Non-pigmented ciliary epithelial cell (primary cell): ENCODE measurements at regions not wholly inside any gene's neighbourhood (a gene's known extent, or its start where the extent isn't known, plus 50 kb on each side); places are given as distances from the start of the nearest gene placed in this dataset.
"Not testable (repeated sequence)": the region's sequence is repeated elsewhere in the genome, so short reads cannot be mapped to it uniquely, and the experiment has no call there.

Experiments used
- DNase-seq: peaks from one replicate; pipeline ENCODE4 v3.0.0-alpha.2; 2010; ENCODE audit warnings: low read depth

DNA sequence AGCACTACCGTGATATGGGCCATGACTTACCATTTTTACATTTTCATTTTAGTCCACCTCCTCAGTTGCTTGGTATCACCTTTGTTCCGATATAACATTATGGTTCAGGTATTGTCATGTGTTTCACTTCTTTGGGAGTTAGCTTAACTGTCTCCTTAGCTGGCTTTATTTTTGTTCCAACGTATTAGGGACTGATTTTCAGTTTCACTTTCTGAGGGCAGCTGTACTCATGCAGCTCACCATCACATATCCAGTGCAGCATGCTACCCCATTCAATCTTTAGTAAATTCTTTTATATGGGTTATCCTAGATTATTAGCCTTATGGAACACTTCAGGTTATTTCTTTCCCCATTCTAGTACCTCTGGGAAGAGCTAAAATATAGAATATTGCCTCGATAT is 362.2 kb upstream of the IRAK1BP1 start:
- DNase-seq: no peak

DNA sequence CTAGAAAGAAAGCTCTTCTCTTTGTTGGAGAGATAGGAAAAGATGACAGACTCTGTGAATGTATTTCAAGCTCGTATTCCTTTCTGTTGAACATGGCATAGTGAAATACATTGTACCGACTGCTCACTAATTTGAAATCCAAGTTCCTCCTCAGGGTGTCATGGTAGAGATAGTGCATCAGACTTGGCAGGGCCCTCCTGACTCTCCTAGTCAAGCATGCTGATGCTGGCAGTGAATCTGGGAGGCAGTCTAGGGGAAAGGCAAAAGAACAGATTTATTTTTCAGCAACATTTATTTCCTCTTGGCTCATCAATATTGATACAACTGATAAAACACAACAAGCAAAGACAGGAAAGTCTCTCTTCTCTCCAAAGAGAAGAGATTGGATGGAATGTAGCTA is 356.3 kb upstream of the IRAK1BP1 start:
- no peak for DNase-seq

DNA sequence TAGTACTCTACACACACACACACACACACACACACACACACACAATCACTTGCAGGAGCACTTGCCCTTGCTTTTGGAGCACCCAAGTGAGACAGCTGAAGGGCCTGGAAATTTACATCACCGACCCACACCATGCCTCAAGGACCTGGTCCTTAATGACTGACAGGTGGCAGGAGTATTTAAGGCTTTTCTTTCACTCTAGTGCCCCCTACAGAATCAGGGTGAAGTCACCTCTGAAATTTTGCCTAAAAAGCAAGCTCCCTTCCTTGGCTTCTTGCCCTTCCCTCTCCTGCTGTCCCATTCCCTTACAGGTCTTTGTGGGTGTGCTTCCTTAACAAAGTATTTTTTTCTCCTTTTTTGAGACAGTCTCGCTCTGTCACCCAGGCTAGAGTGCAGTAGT is 353.5 kb upstream of the IRAK1BP1 start:
- no peak for DNase-seq

DNA sequence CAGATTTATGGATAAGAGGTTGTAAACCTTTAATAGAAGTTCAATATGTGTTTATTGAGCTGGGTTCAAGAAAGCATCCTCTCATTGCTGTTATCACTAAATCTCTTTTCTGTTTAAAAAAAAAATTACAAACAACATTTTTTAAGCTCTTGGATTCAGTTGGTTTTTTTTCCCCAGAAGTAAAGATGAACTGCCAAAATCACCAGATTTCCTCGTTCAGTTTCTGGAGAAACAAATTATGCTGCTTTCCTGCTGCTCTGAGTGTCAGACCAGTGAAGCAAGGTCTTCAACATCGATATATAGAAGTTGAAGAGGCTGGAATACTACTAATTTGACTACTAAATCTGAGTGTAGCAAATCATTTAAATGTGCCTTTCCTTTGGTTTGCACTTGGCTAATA is 352.1 kb upstream of the IRAK1BP1 start:
- DNase-seq: no peak

DNA sequence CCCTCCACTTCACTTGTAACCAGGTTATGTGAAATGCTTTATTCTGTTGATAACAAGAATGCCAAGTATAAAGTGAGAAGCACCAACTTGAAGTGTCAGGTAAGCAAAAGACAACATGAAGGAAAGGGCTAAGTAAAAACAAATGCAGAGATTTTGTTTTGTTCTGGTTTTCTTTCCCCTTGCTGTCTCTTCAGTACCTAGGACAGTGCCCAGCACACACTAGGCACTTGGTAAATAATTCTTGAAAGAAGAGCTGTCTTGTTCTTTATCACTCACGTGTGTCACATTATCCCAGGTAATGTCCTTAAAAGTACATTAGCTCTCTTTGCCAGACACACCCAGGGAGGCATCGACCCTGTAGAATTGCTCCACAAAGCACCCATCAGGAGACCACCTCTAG is 350.0 kb upstream of the IRAK1BP1 start:
- DNase-seq: no peak

DNA sequence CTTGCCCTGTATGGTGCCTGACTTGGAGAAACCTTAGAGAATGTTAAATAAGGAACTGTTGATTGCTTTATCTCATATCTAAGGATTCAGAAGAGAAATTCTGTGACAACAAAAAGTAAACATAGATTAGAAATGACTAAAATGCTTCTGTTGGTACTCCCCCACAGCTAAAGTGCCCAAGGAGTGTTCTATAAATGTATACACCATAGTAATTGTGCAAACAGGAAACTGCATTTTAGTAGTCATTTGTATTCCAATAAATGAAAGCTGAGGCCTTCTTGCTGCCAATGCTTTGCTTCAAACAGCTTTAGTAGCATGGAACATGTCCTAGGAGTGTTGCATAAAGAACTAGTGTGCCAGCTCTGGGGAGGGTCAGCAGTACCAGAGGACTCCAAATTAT is 343.7 kb upstream of the IRAK1BP1 start:
- DNase-seq: no peak

DNA sequence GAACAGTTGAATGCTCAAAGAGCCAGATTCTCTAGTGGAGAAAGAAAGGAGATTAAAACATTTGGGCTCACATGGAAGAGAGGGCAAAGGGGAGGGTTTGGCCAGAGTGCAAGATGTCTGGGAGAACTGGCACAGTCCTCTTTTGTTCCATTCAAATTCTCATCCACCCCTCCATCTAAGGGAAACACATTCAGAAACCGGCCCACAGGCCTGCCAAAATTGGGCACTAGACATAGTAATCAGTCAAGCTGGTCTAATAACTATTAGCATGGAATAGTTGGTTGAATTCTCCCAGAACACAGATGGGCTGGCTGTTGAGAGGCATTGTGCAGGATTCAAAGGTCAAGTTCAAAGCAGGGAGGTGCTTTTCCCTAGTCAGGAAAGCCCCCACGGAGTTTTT is 341.4 kb upstream of the IRAK1BP1 start:
- DNase-seq: no peak

DNA sequence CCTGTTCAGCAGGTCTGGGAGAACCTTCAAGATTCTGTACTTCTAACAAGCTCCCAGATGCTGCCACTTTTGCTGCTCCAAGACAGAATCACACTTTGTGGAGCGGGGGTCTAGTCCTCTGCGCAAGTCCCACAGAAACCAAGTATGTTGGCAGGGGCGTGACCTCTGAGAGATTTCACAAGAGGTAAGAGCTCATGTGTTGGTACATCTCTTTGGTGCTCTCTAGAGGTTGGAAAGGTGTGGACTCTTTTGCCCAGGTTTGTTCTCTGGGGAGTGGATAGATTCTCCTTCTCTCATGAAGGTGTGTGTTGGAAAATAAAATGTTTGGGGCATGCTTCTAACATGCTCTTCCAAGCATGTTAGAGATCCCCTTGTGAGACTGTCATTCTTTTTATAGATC is 340.9 kb upstream of the IRAK1BP1 start:
- no peak for DNase-seq

DNA sequence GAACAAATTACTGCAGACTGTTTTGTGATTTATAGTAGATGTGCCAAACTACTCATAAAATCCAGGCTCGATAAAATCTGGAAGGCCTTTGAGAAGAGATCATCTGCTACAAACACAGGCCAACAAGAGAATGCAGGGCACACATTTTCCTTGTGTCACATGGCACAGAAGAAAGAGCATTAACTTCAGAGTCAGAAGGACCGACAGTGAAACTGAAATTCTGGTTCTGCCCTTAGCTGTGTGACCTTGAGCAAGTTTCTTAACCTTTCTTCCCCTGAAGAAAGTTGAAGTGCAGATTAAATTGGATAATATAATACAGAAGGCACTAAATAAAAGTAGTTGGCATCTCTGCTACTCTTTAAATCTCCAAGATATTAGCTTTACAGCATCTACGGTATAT is 338.4 kb upstream of the IRAK1BP1 start:
- no peak for DNase-seq

DNA sequence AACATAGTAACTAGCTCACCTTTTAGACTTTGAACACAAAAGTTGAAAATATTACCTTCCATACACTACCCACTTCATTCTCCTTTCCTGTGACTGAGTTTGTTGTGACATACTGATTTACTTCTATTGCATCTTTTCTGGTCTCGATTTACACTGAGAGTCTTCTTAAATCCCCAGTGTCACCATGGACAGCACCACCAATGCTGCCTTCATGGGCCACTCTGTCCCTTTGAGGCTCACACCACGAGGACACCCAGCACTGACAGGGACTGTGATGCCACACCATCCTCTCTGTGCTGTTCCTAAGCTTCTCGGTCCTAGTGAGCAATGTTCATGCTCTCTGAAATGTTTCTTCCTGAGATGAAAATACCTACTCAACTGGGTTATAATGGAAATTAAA is 337.1 kb upstream of the IRAK1BP1 start:
- DNase-seq: no peak

DNA sequence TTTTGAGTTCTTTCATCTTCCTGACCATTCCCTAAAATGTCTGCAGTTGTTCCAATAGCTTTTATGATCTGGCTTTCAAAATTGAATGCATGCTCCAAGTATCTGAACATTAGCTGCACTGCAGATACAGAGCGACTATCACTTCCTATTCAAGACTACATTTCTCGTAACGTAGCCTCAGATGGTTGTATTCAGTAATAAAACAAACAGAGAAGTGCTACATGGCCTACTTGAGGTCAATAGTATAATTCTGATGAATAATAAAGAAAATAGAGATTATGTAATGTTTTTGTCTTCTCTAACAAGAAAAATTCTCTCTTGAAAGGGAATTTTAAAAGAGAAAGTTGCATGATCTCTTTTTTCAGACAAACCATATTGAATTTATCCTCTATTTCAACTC is 333.9 kb upstream of the IRAK1BP1 start:
- DNase-seq: peak; percentile 8

DNA sequence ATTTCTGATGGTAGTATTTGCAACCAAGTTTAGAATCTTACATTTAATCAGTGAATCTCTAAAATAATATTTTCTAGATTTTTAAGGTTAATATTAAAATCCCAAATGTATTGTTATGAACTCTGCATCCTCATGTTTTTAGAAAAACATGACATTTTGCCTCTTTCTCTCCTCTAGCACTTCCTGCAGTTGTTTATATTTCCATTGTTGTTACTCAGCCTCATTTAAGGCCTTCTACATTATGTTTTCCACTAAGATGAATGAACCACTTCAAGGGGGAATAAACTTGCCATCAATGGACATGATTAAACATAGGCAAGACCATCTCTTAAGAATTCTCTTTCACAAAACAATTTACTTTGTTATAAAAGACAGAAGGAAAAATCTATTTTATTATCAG is 333.5 kb upstream of the IRAK1BP1 start:
- no peak for DNase-seq

DNA sequence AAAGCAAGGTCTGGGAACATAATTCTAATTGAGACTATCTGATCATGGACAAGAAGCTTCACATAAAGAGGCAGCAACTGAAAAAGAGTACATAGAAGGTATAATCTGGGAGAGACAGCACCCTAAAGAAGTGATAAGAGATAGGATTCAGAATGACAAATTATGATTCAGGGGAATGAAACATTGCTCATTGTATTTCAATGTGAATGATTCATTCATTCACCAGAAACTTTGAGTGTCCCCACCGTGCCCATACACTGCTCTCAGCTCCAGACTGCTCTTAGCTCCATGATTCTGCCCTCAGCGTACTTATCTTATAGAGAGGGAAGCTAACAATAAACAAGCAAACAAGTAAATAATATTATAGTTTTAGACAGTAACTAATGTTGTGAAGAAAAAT is 329.3 kb upstream of the IRAK1BP1 start:
- DNase-seq: peak; percentile 22

DNA sequence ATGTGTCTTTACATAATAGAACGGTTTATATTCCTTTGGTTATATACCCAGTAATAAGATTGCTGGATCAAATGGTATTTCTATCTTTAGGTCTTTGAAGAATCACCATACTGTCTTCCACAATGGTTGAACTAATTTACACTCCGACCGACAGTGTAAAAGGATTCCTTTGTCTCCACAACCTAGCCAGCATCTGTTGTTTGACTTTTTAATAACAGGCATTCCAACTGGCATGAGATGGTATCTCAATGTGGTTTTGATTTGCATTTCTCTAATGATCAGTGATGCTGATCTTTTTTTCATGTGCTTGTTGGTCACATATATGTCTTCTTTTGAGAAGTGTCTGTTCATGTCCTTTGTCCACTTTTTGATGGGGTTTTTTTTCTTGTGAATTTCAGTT is 319.7 kb upstream of the IRAK1BP1 start:
- DNase-seq: not testable (repeated sequence)

DNA sequence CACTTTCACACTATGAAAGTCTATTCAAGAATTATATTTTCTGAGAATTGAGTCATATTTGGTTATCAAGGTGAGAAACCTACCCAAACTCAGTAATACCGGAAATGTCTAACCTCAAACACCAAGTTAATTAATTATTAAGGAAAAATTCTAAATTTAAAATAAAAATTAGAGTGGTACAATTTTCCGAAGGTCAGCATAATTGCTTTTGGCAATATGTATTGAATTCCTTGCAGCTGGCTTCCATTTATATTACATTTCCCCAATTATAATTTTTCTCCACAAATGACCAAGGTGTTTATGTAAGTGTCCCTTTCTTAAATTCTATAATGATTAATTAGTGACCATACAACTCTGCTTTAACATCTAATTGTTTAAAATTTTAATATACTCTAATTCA is 316.0 kb upstream of the IRAK1BP1 start:
- DNase-seq: no peak

DNA sequence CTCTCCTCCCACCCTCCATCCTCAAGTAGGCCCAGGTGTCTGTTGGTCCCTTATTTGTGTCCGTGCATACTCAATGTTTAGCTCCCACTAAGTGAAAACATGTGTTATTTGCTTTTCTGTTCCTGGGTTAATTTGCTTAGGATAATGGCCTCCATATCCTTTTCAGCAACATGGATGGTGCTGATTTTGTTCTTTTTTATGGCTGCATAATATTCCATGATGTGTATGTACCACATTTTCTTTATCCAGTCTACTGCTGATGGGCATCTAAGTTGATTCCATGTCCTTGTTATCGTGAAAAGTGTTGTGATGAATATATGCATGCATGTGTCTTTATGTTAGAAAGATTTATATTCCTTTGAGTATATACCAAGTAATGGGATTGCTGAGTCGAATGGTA is 314.9 kb upstream of the IRAK1BP1 start:
- DNase-seq: no peak

DNA sequence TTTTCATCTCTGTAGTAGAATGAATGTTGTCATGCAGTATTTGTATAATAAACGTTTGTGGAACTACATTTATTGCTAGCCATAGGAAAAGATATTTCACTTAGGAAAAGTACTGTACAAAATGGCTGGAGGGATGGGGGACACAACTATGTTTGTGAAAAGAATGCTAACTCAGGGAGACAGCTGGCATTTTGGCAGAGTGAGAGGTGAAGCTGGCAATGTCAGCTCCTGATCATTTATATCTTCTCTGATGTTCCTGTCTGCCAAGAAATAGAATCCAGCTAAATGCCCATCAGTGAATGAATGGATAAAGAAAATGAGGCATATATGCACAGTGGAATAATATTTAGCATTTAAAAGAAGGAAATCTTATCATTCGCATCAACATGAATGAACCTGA is 313.0 kb upstream of the IRAK1BP1 start:
- no peak for DNase-seq

DNA sequence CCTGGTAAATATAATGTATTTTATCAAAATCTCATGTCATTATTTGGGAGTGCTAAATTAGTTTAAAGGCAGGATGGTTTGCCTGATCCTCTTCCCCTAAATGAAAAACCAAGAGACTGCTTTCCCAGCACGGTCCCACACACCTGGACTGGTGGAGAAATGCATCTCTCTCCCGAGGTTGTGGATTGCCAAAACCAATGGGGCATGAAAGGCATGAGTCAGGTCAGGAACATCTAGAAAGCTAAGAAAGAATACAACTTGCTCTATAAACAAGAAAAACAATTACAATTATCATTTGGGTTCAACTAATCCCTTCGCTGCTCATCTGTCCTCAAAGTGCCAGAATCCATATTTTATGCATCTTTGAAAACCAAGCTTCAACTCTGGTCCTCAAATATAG is 308.3 kb upstream of the IRAK1BP1 start:
- no peak for DNase-seq

DNA sequence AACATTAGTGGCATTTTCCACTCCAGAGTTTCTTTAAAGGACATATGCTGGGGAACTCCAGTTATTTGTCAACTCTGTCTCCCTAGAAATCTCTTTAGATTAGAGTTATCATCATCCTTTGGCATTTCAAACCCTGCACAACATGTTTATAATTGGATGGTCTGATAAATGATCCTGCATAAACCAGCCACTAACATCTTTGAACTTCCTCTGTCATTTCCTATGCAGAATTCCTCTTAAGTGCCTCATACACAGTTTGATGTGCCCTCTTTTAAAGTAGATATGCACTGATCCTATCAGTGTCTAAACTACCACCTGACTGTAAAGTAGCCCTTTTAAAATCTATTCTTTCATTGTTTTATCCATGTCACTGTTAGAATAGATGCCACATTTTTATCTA is 306.3 kb upstream of the IRAK1BP1 start:
- peak; percentile 11 for DNase-seq

DNA sequence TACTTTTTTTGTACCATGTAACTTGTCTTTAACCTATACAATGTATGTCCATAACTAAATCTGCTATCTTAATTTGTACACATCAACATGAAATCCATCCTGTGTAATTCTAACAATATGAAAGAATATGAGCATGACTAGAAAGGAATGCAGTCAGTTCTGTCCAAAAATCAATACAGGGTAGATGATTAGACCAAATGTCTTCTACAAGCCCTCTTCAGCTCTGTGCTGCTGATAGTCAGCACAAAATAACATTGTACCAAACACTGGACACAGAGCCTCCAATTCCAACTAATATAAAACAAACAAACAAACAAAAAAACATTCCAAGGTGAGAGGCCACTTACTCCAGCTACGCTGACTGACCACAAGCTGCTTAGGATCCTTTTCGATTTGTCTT is 301.4 kb upstream of the IRAK1BP1 start:
- DNase-seq: no peak

DNA sequence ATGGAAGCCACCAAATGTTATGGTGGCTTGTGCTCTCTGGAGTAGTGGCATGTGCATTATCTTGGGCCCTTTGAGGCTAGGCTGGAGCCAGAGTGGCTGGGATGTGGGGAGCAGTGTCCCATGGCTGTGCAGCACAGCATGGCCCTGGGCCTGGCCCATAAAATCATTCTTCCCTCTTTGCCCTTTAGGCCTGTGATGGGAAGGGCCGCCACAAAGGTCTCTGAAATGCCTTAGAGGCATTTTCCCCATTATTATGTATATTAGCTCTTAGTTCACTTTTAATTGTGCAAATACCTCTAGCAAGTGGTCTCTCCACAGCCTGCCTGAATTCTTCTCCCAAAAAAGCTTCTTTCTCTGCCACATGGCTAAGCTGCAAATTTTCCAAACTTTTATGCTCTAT is 297.3 kb upstream of the IRAK1BP1 start:
- DNase-seq: no peak

DNA sequence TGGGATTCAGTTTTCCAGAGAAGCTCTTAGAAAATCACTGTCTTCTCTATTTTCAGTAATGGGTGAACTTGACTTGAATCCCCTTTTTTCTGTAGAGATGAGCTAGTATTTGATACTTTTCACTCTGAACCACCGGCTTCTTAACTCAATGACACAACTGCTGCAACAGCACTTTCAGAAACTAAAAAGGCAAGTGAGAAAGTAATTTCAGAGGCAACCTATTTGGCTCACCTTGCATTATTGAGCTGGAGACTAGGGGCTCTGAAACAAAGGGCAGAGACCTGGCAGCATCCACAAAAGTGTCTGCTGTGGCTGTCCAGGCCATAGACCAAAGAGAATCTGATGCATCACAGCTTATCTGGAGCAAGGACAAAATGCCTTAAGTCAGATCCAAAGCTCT is 289.8 kb upstream of the IRAK1BP1 start:
- DNase-seq: no peak

DNA sequence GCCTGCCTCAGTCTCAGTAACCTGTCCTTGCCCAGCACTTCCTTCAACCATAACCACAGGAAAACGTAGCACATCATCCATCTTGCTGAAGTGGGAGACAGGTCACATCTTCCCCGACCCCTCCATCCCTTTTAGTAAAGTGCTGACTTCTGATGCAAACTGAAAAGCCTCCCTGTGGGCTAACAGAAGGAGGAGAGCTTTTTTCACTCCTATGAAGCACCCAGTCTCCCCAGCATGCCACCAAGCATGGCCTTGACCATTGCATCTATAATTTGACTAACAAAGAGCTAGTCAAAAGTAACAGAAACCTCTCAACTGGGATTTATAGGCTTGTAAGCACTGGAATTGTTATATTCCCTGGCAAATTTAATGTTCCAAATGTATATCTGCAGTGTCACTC is 288.9 kb upstream of the IRAK1BP1 start:
- DNase-seq: no peak

DNA sequence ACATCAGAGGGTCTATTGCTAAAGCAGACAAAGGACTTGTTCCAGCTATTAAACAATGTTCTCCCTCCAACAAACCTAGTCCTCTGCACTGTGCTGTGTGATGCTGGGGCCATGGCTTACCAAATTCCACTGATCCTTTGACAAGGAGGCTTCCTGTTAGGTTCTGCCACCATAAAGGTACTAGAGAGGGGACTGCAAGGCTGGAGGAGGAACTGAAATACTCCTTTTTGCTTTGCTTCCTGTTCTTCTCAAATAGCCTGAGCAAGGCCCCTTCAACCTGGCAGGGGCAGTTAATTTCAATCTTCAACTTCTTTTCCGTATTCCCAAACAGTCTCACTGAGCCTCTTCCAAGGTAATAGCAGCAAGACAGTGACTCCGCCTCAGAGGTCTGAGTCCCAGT is 286.4 kb upstream of the IRAK1BP1 start:
- no peak for DNase-seq

DNA sequence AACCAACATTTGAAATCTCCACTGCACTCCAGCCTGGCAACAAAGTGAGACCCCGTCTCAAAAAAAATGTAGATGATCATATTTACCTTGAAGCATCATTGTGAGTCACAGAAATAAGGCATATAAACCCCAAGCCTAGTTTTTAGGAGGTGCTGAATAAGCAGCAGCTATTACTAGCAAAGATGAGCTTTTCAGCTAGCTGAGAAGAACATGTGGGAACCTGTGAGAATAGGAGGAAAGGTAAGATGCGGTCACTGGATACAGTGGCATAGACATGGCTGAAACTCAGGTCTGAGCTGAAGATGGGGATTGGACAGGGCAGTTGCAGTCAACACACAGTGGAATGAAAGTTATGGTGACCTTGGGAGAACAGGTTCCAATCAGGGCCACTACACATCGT is 284.3 kb upstream of the IRAK1BP1 start:
- no peak for DNase-seq
